ENCODE measurements at regions not wholly inside any gene's neighbourhood (a gene's known extent, or its start where the extent isn't known, plus 50 kb on each side); places are given as distances from the start of the nearest gene placed in this dataset.
"Not testable (repeated sequence)": the region's sequence is repeated elsewhere in the genome, so short reads cannot be mapped to it uniquely, and the experiment has no call there.

DNA sequence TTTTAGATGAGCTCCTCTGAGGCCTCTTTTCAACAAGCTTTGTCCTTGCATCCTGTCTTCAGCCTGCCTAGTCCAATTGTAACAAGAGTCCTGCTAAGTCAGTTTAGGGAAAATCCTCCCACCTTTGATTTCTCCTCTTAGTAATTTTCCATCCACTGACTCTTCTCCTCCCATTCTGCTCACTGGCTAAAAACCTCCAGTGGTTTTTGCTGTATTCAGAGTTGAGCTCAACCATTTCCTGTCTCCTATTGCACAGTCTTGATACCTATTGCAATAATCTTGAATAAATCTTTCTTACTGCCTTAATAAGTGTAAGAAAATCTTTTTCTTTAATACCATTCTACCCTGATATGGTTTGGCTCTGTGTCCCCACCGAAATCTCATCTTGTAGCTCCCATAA, 117.8 kb upstream of the ENPP6 start:
- DNase-seq: no peak

GRCh38 chr4:184333446-184333845, 115.8 kb upstream of the ENPP6 start:
- DNase-seq: not testable (repeated sequence)

GRCh38 chr4:184331268-184331995, 113.8 kb upstream of the ENPP6 start:
- no peak for DNase-seq

DNA sequence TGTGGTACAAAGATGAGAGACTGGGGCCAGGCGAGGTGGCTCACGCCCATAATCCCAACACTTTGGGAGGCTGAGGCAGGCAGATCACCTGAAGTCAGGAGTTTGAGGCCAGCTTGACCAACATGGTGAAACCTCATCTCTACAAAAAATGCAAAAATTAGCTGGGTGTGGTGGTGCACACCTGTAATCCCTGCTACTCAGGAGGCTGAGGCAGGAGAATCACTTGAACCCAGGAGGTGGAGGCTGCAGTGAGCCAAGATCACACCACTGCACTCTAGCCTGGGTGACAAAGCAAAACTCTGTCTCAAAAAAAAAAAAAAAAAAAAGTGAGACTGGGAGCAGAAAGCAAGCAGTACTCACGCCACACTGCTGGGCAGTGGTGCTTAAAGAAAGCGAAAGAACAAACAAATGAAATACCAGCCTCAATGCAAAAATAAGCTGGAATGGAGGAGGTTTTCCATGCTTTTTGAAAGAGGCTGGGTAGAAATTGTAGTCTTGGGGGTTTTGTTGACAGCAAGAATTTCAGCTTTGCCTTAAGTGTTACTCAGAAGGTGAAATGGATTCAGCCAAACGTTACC, 112.9 kb upstream of the ENPP6 start:
- DNase-seq: not testable (repeated sequence)

- DNase-seq: no peak
Observed at GRCh38 chr4:184329659-184330400, 112.2 kb upstream of the ENPP6 start.

GRCh38 chr4:184329235-184329634, 111.6 kb upstream of the ENPP6 start:
- no peak for DNase-seq

DNA sequence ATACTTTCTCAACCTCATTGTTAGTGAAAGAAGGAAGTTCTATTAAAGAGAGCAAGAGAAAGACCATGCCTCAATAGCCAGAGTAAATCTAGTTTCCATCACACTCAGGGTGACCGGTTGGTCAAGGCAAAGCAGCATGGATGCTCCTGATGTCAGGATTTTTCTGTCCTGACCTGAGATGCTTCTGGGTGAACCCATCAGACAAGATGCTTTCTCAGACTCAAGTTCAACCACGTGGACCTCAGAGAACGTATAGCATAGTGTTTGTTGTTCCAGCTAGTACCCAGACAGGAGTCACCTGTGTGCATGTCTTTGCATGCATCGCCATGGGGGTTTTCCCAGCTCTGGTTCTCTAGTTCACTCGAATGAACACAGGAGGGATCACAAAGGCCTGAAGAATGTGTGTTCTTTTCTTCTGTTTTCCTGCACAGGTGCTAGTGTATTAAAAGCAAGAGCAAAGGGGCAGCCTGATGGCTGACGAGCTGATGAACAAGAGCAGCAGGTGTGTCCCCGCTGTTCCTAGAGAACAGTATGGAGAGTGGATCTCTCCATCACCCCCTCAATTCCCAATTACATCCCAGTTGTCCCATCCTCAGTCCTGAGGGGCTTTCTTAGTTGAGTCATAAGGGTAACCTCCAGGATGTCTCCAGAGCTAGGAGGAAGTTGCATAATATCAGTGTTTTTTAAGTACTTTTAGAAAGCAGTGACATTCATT, 110.5 kb upstream of the ENPP6 start:
- DNase-seq: no peak

DNA sequence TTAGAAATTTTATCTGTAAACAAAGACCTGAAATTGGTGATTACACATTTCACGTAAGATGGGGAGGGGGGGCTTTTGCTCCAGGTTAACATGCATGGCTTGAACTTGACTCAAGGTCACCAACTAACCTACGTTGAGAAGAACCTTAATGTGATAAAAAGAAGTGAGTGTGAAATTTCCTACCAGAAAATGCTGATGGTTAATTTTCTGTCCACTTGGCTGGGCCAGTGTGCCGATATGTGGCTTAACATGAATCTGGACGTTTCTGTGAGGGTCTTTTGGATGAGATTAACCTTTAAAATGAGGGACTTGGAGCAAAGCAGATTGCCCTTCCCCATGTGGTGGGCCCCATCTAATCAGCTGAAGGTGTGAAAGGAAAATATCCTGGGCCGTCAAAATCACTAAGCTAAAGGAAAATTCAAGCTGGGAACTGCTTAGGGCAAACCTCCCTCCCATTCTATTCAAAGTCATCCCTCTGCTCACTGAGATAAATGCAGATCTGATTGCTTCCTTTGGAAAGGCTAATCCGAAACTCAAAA, 107.3 kb upstream of the ENPP6 start:
- no peak for DNase-seq

GRCh38 chr4:184322328-184323025, 104.8 kb upstream of the ENPP6 start:
- no peak for DNase-seq

DNA sequence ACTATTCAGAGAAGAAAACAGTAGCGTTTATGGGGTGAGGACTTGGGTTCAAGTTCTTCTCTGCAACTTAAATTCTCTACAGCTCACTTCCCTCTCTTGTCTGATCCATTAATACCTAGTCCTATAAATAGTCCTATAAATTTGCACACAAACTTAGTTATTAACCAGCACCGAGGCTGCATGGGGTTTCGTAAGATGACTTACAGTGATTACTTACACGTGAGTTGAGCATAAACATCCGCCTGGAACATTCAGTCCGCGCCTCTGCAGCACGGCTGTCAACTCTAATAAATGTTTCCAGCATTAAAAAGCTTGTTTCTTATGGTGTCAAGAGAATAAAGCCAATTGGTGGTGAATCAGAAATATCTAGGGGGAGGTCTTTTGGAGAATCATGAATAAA, 103.0 kb upstream of the ENPP6 start:
- no peak for DNase-seq

- DNase-seq: no peak
Observed at GRCh38 chr4:184318852-184319251, 101.2 kb upstream of the ENPP6 start.

GRCh38 chr4:184317234-184317918, 99.7 kb upstream of the ENPP6 start:
- DNase-seq: no peak

- DNase-seq: no peak
Observed at GRCh38 chr4:184316821-184317220, 99.1 kb upstream of the ENPP6 start.

DNA sequence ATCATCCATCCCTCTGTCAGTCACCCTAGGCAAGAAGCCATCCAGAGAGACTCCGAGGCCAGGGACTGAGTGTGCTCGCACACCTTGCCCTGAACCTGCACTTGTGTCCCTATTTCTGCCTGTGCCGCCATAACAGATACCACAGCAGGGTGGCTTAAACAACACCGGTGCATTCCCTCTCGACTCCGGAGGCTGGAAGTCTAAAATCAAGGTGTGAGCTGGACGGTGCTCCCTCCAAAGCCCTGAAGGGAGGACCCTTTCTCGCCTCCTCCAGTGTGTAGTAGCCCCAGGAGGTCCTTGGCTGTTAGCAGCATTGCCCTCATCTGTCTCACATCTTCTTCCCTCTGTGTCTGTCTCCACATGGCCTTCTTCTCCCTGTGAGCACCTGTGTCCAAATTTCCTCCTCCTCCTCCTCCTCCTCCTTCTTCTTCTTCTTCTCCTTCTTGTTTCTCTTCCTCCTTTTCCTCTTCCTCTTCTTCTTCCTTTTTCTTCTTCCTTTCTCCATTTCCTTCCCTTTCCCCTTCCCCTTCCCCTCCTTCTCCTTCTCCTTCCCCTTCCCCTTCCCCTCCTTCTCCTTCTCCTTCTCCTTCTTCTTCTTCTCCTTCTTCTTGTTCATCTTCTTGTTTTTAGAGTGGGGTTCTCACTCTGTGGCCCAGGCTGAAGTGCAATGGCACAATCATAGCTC, 98.1 kb upstream of the ENPP6 start:
- no peak for DNase-seq

- no peak for DNase-seq
Observed at GRCh38 chr4:184313702-184314659, 96.3 kb upstream of the ENPP6 start.

- no peak for DNase-seq
Observed at GRCh38 chr4:184313058-184313581, 95.4 kb upstream of the ENPP6 start.

- DNase-seq: no peak
Observed at GRCh38 chr4:184312126-184312525, 94.5 kb upstream of the ENPP6 start.

DNA sequence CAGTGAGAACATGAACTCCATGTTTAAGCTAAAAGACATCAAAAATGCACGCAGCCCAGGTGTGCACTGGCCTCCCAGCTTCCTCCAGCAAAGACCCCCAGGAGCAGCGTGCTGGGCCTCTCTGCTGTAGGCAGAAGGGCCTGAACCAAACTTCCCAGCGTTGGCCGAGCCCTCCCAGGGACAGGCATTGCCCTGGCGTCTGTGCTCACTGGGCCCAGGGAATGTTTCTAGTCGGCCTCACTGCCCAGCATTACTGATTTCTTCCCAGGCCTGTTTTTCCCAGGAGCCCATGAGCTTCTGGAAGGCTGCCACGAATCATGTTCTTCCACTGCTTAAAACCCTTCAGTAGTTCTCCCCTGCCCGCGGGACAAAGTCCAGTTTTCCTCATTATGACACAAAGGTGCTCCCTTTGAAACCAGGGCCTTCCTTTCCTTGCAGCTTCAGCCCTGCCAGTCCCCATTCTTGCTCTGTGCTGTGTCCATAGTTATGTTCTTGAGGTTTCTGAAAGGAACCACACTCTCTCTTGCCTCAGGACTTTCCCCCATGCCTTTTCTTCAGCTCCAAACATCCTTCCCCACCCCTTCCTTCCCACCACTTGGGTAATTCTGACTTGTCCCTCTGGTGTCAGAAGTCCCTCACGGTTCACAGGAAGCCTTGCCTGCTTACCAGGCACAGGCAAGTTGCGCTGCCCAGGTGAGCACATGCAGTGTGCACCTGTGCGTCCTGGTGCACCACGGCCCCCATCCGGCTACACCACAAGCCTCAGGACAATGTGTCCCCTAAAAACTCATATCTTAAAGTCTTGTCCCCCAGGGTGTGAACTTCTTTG, 93.4 kb upstream of the ENPP6 start:
- no peak for DNase-seq

GRCh38 chr4:184310171-184310567, 92.5 kb upstream of the ENPP6 start:
- no peak for DNase-seq

All from NCI-H526 treated with DMSO at 0.1 percent for 48 hours (cell line).